GM12878 (cell line): ENCODE measurements at regions not wholly inside any gene's neighbourhood (a gene's known extent, or its start where the extent isn't known, plus 50 kb on each side); places are given as distances from the start of the nearest gene placed in this dataset.

Experiments used
- ATAC-seq: fragments of 200-7000 bp; cut with Tn5 transposase; 3 replicates; pipeline ENCODE4 v1.9.1; 2020; ENCODE audit warnings: mild to moderate bottlenecking, moderate library complexity
- BruUV-seq: library from RNA; stranded (reverse); fragments of 400-500 nt; replicated peaks from 2 replicates; lab custom pipeline; 2021; lab: Mats Ljungman, UMichigan
- CTCF ChIA-PET: fragments of 300-600 bp; sonication (Branson Sonifier 250); formaldehyde crosslinking; extraction: SDS; loops from one replicate; lab custom pipeline; 2021; ENCODE audit warnings: inconsistent platforms; lab: Yijun Ruan, JAX
- POLR2A ChIA-PET: fragments of 350-600 bp; formaldehyde crosslinking; extraction: SDS; loops from one replicate; lab custom pipeline; 2021; ENCODE audit warnings: inconsistent platforms; lab: Charles Lee
- RAD21 ChIA-PET: fragments of 300-600 bp; sonication (Branson Sonifier 250); formaldehyde crosslinking; loops from one replicate; lab custom pipeline; 2023; ENCODE audit warnings: antibody characterized with exemption; ENCODE audit not compliant: unreplicated experiment; lab: Charles Lee
- SMC1A ChIA-PET: fragments of 300-600 bp; sonication (Branson Sonifier 250); formaldehyde crosslinking; loops from one replicate; lab custom pipeline; 2023; ENCODE audit not compliant: unreplicated experiment, uncharacterized antibody; lab: Charles Lee
- DNase-seq: peaks from one replicate; pipeline ENCODE4 v3.0.0-alpha.2; 2011; ENCODE audit warnings: low read depth, low spot score
- FAIRE-seq: peaks from 3 replicates; lab custom pipeline; 2011; peaks lifted over from hg19 to GRCh38; lab: Jason Lieb, UNC
- H2AFZ ChIP-seq: 2 replicates; pipeline ENCODE4 v1.6.0; 2011; ENCODE audit warnings: low read depth, low read length, control low read depth; ENCODE audit not compliant: control insufficient read depth
- H3K27ac ChIP-seq: 2 replicates; pipeline ENCODE4 v1.5.1; 2011; ENCODE audit warnings: control low read depth; ENCODE audit not compliant: control insufficient read depth, insufficient read depth
- H3K27me3 ChIP-seq, 2 experiments: replicated peaks in 1 of 2; 2 replicates each; pipeline versions ENCODE4 v1.6.0 to v1.6.1; 2011; ENCODE audit warnings: low read length in 1 of 2; ENCODE audit not compliant: control insufficient read depth in 2 of 2, insufficient read depth in 2 of 2
- H3K36me3 ChIP-seq, 2 experiments: 2 replicates each; pipeline ENCODE4 v1.5.1; 2011; ENCODE audit warnings: low read length in 1 of 2; ENCODE audit not compliant: control insufficient read depth in 2 of 2, insufficient read depth in 2 of 2
- H3K4me1 ChIP-seq: 2 replicates; pipeline ENCODE4 v1.6.1; 2011; ENCODE audit warnings: mild to moderate bottlenecking, low read length, moderate library complexity, mixed read lengths; ENCODE audit not compliant: control insufficient read depth, insufficient read depth
- H3K4me2 ChIP-seq: 2 replicates; pipeline ENCODE4 v1.6.0; 2011; ENCODE audit warnings: control low read depth; ENCODE audit not compliant: control insufficient read depth, insufficient read depth
- H3K4me3 ChIP-seq: fragments of 200-600 bp; sonication (generic); 2 replicates; pipeline ENCODE4 v1.5.1; 2016
- H3K79me2 ChIP-seq: 2 replicates; pipeline ENCODE4 v1.6.0; 2011; ENCODE audit warnings: low read length; ENCODE audit not compliant: control insufficient read depth, insufficient read depth
- H3K9ac ChIP-seq: 2 replicates; pipeline ENCODE4 v1.8.0; 2011; ENCODE audit warnings: low read length, control low read depth, mixed read lengths; ENCODE audit not compliant: control insufficient read depth, insufficient read depth
- H3K9me3 ChIP-seq: replicated peaks from 3 replicates; pipeline ENCODE4 v1.5.1; 2011; ENCODE audit warnings: mild to moderate bottlenecking, low read length; ENCODE audit not compliant: control insufficient read depth, insufficient read depth
- H4K20me1 ChIP-seq: 2 replicates; pipeline ENCODE4 v1.6.0; 2011; ENCODE audit not compliant: control insufficient read depth, insufficient read depth
- BACH1 ChIP-seq: fragments of 450-650 bp; IDR thresholded peaks from 2 replicates; pipeline ENCODE4 v1.6.1; 2017; ENCODE audit warnings: mild to moderate bottlenecking, borderline replicate concordance
- CBFB ChIP-seq: IDR thresholded peaks from 2 replicates; pipeline ENCODE4 v1.6.1; 2016; ENCODE audit warnings: antibody characterized with exemption, low read depth
- E2F8 ChIP-seq: fragments of 450-650 bp; IDR thresholded peaks from 2 replicates; pipeline ENCODE4 v1.6.1; 2018; ENCODE audit warnings: mild to moderate bottlenecking, low read depth, moderate library complexity; ENCODE audit not compliant: partially characterized antibody
- EP300 ChIP-seq, 2 experiments: fragments of 150-350 bp in 1 of 2; IDR thresholded peaks; 2 replicates each; pipeline ENCODE4 v1.6.1; 2011 to 2012; ENCODE audit warnings: low read depth in 2 of 2, low read length in 2 of 2, borderline replicate concordance in 1 of 2, improper control_type of control experiment in 1 of 2, inconsistent platforms in 1 of 2; ENCODE audit not compliant: control insufficient read depth in 1 of 2
- JUNB ChIP-seq: IDR thresholded peaks from 2 replicates; pipeline ENCODE4 v1.6.1; 2016; ENCODE audit warnings: antibody characterized with exemption, mild to moderate bottlenecking
- NR2C2 ChIP-seq: IDR thresholded peaks from 2 replicates; pipeline ENCODE4 v1.6.1; 2011; ENCODE audit warnings: borderline replicate concordance, low read depth; ENCODE audit not compliant: control insufficient read depth, insufficient read length
- PBX3 ChIP-seq: IDR thresholded peaks from 2 replicates; pipeline ENCODE4 v1.6.1; 2011; ENCODE audit warnings: mild to moderate bottlenecking, low read depth, low read length, moderate library complexity; ENCODE audit not compliant: insufficient replicate concordance
- RFX5 ChIP-seq: IDR thresholded peaks from 2 replicates; pipeline ENCODE4 v1.6.1; 2011; ENCODE audit warnings: low read depth, low read length, improper control_type of control experiment
- SKIL ChIP-seq: fragments of 450-650 bp; IDR thresholded peaks from 2 replicates; pipeline ENCODE4 v1.6.1; 2017; ENCODE audit warnings: mild to moderate bottlenecking, low read depth, inconsistent platforms; ENCODE audit not compliant: poor library complexity, severe bottlenecking
- ZBTB33 ChIP-seq: fragments of 450-650 bp; IDR thresholded peaks from 2 replicates; pipeline ENCODE4 v1.6.1; 2017; ENCODE audit warnings: mild to moderate bottlenecking
- WGBS: methylation state at CpG from one replicate; pipeline ENCODE4 v1.1.6; 2016; ENCODE audit warnings: low lambda C conversion rate; ENCODE audit not compliant: insufficient replicate concordance, insufficient coverage; ENCODE audit errors: missing lambda C conversion rate; 5-methylcytosine and 5-hydroxymethylcytosine counted together
- in situ Hi-C: fragments of 300-500 bp; cut with MboI; formaldehyde crosslinking; loops from 9 replicates; pipeline ENCODE4 v1.14.3; 2018; ENCODE audit warnings: mixed read lengths
- intact Hi-C: fragments of 100-400 bp; cut with micrococcal nuclease; formaldehyde crosslinking; loops from one replicate; pipeline ENCODE4 v1.14.2; 2022; ENCODE audit not compliant: unreplicated experiment

- Histone ChIP-seq H3K4me3 (no peak overlapping the region), H3K27me3 (no peaks in the 10 kb centered on the region), H3K9ac (no peak overlapping the region), H2AFZ (no peak overlapping the region), H4K20me1 (no peaks in the 10 kb centered on the region), H3K79me2 (no peaks in the 10 kb centered on the region), H3K9me3 (no peaks in the 10 kb centered on the region), H3K4me2 (no peak overlapping the region), H3K27ac (no peak overlapping the region), H3K36me3 (no peaks in the 10 kb centered on the region), H3K4me1 (no peaks in the 10 kb centered on the region)
- ATAC-seq (no peak), FAIRE-seq (no peak), DNase-seq (no peak)
- POLR2A ChIA-PET, result no interaction called here
- 42% methylated on average over 6 of the region's 6 CpGs for WGBS
- SMC1A ChIA-PET, result no interaction called here
- no TSS peak for BruUV-seq
- RAD21 ChIA-PET, result no interaction called here
- in situ Hi-C loops, result no loop called here
- intact Hi-C loops, result no loop called here
- CTCF ChIA-PET, result no interaction called here
- TF ChIP-seq CBFB (no peak), RFX5 (no peak), PBX3 (no peak), BACH1 (no peak), JUNB (no peak), E2F8 (no peak), EP300 (IDR thresholded peaks at IDR 0.05; ENCODE audit: borderline replicate concordance in 1 of 2, control insufficient read depth in 1 of 2, low read depth in 2 of 2, low read length in 2 of 2) (no peak), ZBTB33 (no peak), NR2C2 (no peak), SKIL (no peak)
These were observed 110.4 kb upstream of the SCAF11 start for GRCh38 chr12:46100551-46101484.
